Spleen (tissue), 11 donors: ENCODE measurements at regions not wholly inside any gene's neighbourhood (a gene's known extent, or its start where the extent isn't known, plus 50 kb on each side); places are given as distances from the start of the nearest gene placed in this dataset.
"Not testable (repeated sequence)": the region's sequence is repeated elsewhere in the genome, so short reads cannot be mapped to it uniquely, and the experiment has no call there.

Source experiments
- DNase-seq: peaks from one replicate; pipeline ENCODE4 v3.0.0-alpha.2; 2020
- H3K27ac ChIP-seq, 8 donors: fragments of 200-600 bp; sonication (generic) in 7 of 8; 1 replicate in 4 of 8; 2 replicates in 4 of 8; pipeline versions ENCODE4 v1.5.0 to v1.8.0; 2016 to 2021; ENCODE audit warnings: inconsistent platforms in 4 of 8, mild to moderate bottlenecking in 4 of 8, moderate library complexity in 1 of 8
- H3K27me3 ChIP-seq, 7 donors: fragments of 200-600 bp; sonication (generic) in 6 of 7; replicated peaks in 1 of 7; 1 replicate in 4 of 7; 2 replicates in 3 of 7; pipeline versions ENCODE4 v1.5.0 to v1.8.0; 2016 to 2021; ENCODE audit warnings: inconsistent platforms in 3 of 7, mild to moderate bottlenecking in 1 of 7
- H3K36me3 ChIP-seq, 6 donors: fragments of 200-600 bp; sonication (generic) in 5 of 6; 1 replicate in 4 of 6; 2 replicates in 2 of 6; pipeline versions ENCODE4 v1.5.0 to v1.8.0; 2016 to 2021; ENCODE audit warnings: inconsistent platforms in 2 of 6
- H3K4me1 ChIP-seq, 6 donors: fragments of 200-600 bp; sonication (generic) in 5 of 6; 1 replicate in 3 of 6; 2 replicates in 3 of 6; pipeline versions ENCODE4 v1.5.0 to v1.8.0; 2016 to 2021; ENCODE audit warnings: inconsistent platforms in 3 of 6
- H3K4me3 ChIP-seq, 8 donors: fragments of 200-600 bp; sonication (generic) in 7 of 8; 1 replicate in 4 of 8; 2 replicates in 4 of 8; pipeline versions ENCODE4 v1.5.0 to v1.8.0; 2016 to 2021; ENCODE audit warnings: inconsistent platforms in 4 of 8, mild to moderate bottlenecking in 4 of 8, moderate library complexity in 2 of 8
- H3K9me3 ChIP-seq, 8 donors: fragments of 200-600 bp; sonication (generic) in 7 of 8; 1 replicate in 4 of 8; 2 replicates in 4 of 8; pipeline versions ENCODE4 v1.5.0 to v1.8.0; 2016 to 2021; ENCODE audit warnings: inconsistent platforms in 4 of 8
- CTCF ChIP-seq, 11 experiments: fragments of 200-600 bp in 7 of 11; fragments of 450-650 bp in 4 of 11; sonication (generic) in 4 of 11; IDR thresholded peaks in 8 of 11; conservative IDR thresholded peaks in 3 of 11; 1 replicate in 7 of 11; 2 replicates in 4 of 11; pipeline versions ENCODE4 v1.4.0 to v1.8.0; 2016 to 2021; ENCODE audit warnings: antibody characterized with exemption in 11 of 11, inconsistent platforms in 4 of 11, mild to moderate bottlenecking in 1 of 11
- POLR2A ChIP-seq, 3 donors: fragments of 450-650 bp; IDR thresholded peaks; one replicate each; pipeline ENCODE4 v1.5.1; 2017; ENCODE audit warnings: antibody characterized with exemption in 3 of 3, mild to moderate bottlenecking in 1 of 3
- POLR2AphosphoS5 ChIP-seq, 3 donors: sonication (generic); formaldehyde crosslinking; IDR thresholded peaks; one replicate each; pipeline ENCODE4 v1.5.1; 2017; ENCODE audit warnings: antibody characterized with exemption in 3 of 3
- WGBS, 5 donors: extraction: QIAGEN DNeasy Blood & Tissue Kit in 3 of 5; methylation state at CpG; one replicate each; pipeline versions ENCODE4 v1.1.5 to v1.1.7; 2013 to 2018; 5-methylcytosine and 5-hydroxymethylcytosine counted together
- intact Hi-C: fragments of 100-400 bp; cut with DNase I; formaldehyde crosslinking; loops from one replicate; pipeline ENCODE4 v1.15.0; 2023; ENCODE audit warnings: low total_unique reads
- donor health status: healthy with polysubstance abuse.
- donor health status: DM: no; HTN: no; CAD: no; lungs with moderate emphysema.
- donor health status: DM: no; HTN: no; CAD: no.
- donor health status: Bipolar disorder and iron deficiency.
- donor health status: healthy.
- donor health status: DM: no; HTN: no; CAD: no.
- donor health status: DM: yes; HTN: yes; CAD: no.

GRCh38 chr2:13332060-13332459 is 615.3 kb downstream of the TRIB2 start:
- no peak overlapping the region for H3K4me3 ChIP-seq
- no peaks in the 10 kb centered on the region for H3K36me3 ChIP-seq
- 59 to 72% (median 65%) methylated on average over 2 of the region's 2 CpGs for WGBS, 5 donors
- no peak for TF ChIP-seq POLR2A (IDR thresholded peaks at IDR 0.05)
- TF ChIP-seq CTCF (IDR thresholded peaks at IDR 0.05 in 8 of 11, conservative IDR thresholded peaks at IDR 0.05 in 3 of 11), result no peak
- TF ChIP-seq POLR2AphosphoS5 (IDR thresholded peaks at IDR 0.05), result no peak
- intact Hi-C loops, result no loop called here
- H3K27me3 ChIP-seq, result no peaks in the 10 kb centered on the region
- no peak overlapping the region for H3K27ac ChIP-seq
- no peaks in the 10 kb centered on the region for H3K4me1 ChIP-seq
- no peak for DNase-seq
- H3K9me3 ChIP-seq, result no peaks in the 10 kb centered on the region

- H3K36me3 ChIP-seq, H3K9me3 ChIP-seq, H3K4me1 ChIP-seq, H3K27ac ChIP-seq, intact Hi-C loops, H3K4me3 ChIP-seq, DNase-seq, H3K27me3 ChIP-seq: not testable (repeated sequence)
Measured at GRCh38 chr2:13334071-13334470, 617.3 kb downstream of the TRIB2 start.

GRCh38 chr2:13334545-13334944 is 617.8 kb downstream of the TRIB2 start:
- Histone ChIP-seq H3K27me3 (no peaks in the 10 kb centered on the region), H3K4me3 (no peak overlapping the region), H3K36me3 (no peaks in the 10 kb centered on the region), H3K27ac (no peak overlapping the region), H3K4me1 (no peaks in the 10 kb centered on the region), H3K9me3 (no peaks in the 10 kb centered on the region)
- intact Hi-C loops, result no loop called here
- DNase-seq, result no peak
- TF ChIP-seq CTCF (IDR thresholded peaks at IDR 0.05 in 8 of 11, conservative IDR thresholded peaks at IDR 0.05 in 3 of 11) (no peak), POLR2A (IDR thresholded peaks at IDR 0.05) (no peak), POLR2AphosphoS5 (IDR thresholded peaks at IDR 0.05) (no peak)

- H3K36me3 ChIP-seq, result no peaks in the 10 kb centered on the region
- no peak for DNase-seq
- H3K27ac ChIP-seq, result no peak overlapping the region
- no peaks in the 10 kb centered on the region for H3K4me1 ChIP-seq
- H3K4me3 ChIP-seq, result no peak overlapping the region
- H3K9me3 ChIP-seq, result no peaks in the 10 kb centered on the region
- 76 to 94% (median 85%) methylated on average over 2 of the region's 2 CpGs for WGBS, 5 donors
- H3K27me3 ChIP-seq, result no peaks in the 10 kb centered on the region
- TF ChIP-seq POLR2AphosphoS5 (IDR thresholded peaks at IDR 0.05) (no peak), POLR2A (IDR thresholded peaks at IDR 0.05) (no peak), CTCF (IDR thresholded peaks at IDR 0.05 in 8 of 11, conservative IDR thresholded peaks at IDR 0.05 in 3 of 11) (no peak)
- intact Hi-C loops, result no loop called here
Measured at GRCh38 chr2:13335862-13336535, 619.3 kb downstream of the TRIB2 start.

DNA sequence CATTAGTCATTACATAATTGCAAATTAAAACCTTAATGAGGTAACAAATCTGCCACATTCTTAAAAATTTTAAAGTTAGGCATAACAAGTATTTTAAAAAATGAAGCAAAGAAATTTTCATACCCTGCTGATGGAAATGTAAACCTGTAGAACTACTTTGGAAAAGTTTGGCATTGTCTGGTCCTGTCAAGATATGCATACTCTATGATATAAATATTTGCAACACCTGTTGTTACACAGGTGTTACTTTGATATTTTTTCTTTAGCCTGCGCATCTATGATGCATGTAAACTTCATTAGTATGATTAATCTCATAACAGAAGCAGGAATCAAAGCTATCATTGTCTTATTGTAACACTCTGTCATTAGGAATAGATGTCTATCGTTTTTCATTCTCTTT is 634.3 kb downstream of the TRIB2 start:
- H3K36me3 ChIP-seq, result no peaks in the 10 kb centered on the region
- WGBS, 5 donors, result 69 to 87% (median 78%) methylated on average over 2 of the region's 2 CpGs
- no peak for DNase-seq
- no peaks in the 10 kb centered on the region for H3K27me3 ChIP-seq
- H3K4me1 ChIP-seq, result no peaks in the 10 kb centered on the region
- H3K27ac ChIP-seq, result no peak overlapping the region
- intact Hi-C loops, result no loop called here
- H3K9me3 ChIP-seq, result no peaks in the 10 kb centered on the region
- H3K4me3 ChIP-seq, result no peak overlapping the region
- TF ChIP-seq POLR2AphosphoS5 (IDR thresholded peaks at IDR 0.05) (no peak), POLR2A (IDR thresholded peaks at IDR 0.05) (no peak), CTCF (IDR thresholded peaks at IDR 0.05 in 8 of 11, conservative IDR thresholded peaks at IDR 0.05 in 3 of 11) (no peak)
